ENCODE measurements at regions not wholly inside any gene's neighbourhood (a gene's known extent, or its start where the extent isn't known, plus 50 kb on each side); places are given as distances from the start of the nearest gene placed in this dataset.
"Not testable (repeated sequence)": the region's sequence is repeated elsewhere in the genome, so short reads cannot be mapped to it uniquely, and the experiment has no call there.

DNA sequence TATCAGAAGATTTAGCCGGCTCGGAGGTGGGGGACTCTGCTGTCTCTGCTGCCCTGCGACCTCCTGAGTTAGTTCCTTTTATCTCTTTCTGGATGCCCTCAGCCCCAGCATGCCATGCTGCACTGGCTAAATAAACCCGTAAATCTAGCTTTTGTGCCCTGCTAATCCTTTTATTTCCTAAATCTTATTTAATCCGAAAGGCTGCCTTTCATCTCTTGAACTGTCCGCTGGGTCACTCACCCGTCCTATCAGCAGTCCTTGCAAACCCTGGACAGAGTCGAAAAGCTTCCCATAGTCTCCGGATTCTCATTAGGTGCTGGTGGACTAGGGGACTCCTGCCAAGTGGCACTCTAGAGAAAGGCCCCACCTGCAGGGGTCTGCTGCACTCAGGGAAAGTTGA is 122.0 kb upstream of the APCDD1 start:
- no peak for DNase-seq (ENCODE audit: low read depth in 2 of 3, low spot score in 1 of 3)

DNA sequence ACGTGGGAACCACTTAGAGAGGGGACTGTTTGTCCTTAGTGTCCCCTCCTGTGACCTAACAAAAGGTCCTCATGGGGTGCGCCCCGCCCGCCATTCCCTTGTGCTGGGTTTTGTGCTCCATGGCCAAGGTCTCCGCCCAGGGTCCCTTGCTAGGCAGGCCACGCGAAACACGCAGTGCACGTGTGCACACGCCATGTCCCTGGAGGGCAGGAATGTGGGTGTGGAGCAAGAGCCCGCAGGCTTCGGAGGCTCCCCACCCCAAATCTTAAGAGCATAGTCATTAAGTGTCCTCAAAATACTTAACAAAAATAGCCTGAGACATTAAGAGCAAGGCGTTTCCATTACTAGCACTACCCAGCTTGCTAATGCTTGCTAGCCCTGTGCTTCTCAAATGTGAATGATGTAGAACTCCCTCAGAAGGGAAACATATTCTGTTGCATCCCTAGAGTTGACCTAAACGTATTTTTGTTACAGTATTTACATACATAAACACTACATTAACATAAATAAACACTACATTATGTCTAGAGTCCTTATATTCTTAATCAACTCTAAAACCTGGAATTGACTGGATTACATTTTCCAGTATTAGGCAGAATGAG is 117.6 kb upstream of the APCDD1 start:
- DNase-seq (ENCODE audit: low read depth in 2 of 3, low spot score in 1 of 3): no peak

DNA sequence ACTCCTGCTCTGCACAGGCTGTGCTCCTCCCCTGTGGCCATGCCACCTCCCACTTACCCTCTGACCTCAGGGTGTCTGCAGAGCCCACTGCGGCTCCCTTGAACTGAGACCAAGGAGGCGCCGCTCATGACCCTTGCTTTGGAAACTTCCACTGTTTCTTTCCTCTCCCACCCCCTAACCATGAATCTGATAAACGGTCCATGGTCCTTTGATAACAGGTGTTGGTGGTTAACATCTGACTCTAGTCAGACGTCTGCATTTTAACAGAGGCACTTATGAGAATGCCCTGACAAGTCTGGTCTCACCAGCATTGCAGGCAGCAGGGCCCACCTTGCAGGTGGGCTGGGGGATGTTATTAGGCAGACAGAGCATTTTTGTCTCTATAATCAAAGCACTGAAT is 113.6 kb upstream of the APCDD1 start:
- no peak for DNase-seq (ENCODE audit: low read depth in 2 of 3, low spot score in 1 of 3)

DNA sequence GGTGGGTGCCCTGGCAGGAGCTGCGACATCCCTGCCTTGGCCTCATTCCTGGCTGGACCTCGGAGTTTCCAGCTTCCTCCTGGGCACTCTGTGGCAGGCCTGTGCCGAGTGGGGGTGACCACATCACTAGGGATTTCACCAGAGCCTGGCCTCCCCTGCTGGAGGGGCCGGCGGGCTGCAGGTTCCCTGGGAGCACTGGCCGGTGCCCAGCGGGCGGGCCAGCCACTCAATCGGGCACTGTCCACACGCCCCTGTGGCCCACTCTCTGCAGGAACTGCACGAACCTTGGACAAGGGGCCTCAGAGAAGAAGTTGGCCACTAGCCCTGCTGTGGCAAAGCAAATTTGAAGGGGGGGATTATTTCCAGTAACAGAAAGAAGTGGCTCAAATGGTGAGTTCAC is 110.7 kb upstream of the APCDD1 start:
- no peak for DNase-seq (ENCODE audit: low read depth in 2 of 3, low spot score in 1 of 3)

DNA sequence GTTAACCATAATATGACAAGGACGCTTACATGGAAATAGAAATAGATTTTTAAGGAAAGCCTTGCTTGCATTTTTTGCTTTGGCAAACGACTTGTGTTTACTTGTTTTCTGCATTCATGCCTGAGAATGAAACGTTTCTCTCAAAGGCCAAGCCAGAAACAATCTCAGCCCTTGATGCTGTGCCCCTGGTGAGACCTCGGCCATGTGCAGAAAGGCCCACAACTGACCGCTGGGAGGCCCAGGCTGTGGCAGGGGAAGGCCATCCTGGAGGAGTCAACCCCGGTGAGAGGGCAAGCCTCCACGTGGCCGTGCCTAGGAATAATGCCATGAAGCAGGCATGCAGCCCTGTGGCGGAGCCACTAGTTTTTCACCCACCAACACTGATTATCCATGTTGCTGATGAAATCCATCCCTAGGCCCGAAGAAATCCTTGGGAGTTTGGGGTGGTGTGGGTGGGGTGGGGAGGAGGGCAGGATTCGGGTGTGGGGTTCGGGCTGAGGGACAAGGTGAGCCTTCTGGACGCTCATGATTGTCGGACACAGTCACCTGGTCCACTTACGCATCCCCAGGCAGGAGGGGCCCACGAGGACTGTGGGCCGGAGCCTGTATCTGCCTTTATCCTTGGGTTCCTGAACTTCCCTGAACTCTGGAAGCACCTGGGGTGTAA is 107.6 kb upstream of the APCDD1 start:
- DNase-seq (ENCODE audit: low read depth in 2 of 3, low spot score in 1 of 3): no peak

DNA sequence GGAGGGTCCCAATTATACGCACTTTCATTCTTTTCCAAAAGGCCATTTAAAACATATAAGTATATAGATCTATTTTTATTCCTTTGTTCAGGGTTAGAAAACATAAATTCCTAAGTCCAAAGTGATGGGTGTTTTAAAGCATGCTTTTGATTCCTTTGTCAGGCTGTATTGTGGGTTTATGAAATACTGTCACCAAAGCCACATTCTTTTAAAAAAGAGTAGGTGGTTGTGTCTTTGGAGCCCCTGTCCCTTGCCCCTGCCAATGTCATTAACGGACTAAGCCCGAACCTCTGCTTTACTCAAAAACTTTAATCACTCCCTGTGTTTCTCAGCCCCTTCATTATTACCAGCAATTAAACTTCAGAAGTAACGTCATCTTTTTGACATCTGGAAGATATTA is 104.9 kb upstream of the APCDD1 start:
- no peak for DNase-seq (ENCODE audit: low read depth in 2 of 3, low spot score in 1 of 3)

DNA sequence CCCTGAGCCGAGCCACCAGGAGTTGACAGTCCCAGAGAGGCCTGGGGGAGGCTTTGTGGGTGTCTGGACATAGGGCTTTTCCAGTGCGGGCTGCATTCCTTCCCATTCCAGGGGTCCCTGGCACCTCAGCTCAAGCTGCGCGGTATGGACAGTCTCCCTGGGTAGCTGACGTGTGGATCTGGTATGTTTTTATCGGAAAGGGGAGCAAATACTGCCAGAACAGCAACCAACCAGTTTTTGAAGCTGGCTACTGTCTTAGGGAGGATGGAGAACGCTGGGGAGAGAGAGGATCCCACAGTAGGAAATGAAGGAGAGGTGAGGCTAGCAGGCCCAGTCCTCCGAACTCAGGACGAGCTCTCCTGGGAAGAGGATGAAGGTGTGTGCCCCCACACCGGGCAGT is 103.8 kb upstream of the APCDD1 start:
- DNase-seq (ENCODE audit: low read depth in 2 of 3, low spot score in 1 of 3): no peak

DNA sequence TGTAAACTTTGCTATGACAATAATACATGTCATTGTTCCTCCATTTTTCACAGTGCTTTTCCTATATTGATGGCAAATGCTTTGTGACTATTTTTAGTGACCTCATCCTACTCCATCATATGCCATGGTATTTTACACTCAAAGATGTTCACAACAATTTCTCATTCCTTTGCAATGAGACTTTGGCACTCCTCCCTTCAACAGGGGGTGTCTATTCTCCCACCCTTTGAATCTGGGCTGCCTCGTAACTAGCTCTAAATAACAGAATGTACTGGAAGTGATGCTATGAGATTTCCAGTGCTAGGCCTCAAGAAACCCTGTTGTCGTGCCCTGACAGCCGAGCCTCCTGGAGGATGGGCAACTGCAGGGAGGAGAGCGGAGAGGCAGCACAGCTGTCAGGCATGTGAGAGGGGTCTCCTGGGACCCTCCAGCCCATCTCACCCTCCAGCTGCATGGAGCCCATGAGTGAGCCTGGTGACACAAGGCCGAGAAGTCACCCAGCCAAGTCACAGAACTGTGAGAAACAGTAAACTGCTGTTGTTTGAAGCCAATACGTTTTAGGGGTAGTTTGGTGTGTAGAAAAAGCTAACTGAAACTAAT is 103.1 kb upstream of the APCDD1 start:
- DNase-seq (ENCODE audit: low read depth in 2 of 3, low spot score in 1 of 3): no peak

DNA sequence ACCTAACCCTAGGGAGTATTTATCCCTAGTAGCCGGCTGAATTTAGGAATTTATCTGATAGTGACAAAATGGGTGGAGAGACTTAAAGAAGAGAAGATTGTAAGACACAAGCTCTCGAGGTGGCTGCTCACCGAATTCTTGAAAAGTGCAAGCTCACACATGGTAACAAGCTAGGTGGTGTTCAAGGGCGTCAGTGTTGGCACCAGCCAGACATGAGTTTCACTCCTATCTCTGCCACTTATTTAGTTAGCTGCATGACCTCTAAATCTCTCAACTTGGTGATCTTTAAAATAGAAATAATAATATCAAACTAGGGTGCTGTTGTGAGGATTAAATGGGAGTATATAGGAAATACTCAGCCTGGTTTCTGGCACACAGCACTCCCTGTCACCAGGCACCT is 102.6 kb upstream of the APCDD1 start:
- no peak for DNase-seq (ENCODE audit: low read depth in 2 of 3, low spot score in 1 of 3)

DNA sequence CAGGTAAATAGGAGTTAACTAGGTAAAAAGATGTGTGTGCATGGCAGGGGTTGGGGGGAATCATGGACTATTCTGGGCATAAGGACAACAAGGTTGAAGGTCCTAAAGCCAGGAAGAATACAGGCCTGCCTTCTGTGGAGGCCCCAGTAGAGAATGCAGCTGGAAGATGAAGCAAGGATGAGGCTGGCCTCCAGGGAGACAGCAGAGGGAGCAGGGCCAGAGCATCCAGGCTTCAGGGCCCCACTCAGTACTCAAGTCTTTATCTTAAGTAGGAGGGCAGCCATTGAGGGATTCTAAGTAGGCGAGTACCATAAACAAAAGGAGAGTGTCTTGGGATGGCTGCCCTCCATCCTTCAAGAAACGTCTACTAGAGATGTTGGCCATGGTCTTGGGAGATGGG is 101.8 kb upstream of the APCDD1 start:
- no peak for DNase-seq (ENCODE audit: low read depth in 2 of 3, low spot score in 1 of 3)

DNA sequence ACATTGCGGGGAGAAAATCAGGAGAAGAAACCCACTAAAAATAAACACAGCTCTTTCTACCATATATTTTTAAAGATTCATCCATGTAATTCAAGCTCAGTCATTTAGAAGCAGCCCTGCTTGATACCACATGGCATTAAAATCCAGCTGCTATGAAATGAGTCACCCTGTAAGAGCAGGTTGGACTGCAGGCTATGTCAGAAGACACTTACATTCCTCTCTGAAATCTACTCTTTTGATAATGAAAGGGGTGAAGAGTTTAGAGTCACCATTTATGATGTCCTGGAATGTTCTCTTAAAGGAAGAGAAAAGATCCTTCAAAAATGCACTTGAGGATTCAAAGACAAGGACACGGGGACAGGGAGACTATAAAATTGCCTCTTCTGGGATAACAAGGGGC is 100.6 kb upstream of the APCDD1 start:
- no peak for DNase-seq (ENCODE audit: low read depth in 2 of 3, low spot score in 1 of 3)

DNA sequence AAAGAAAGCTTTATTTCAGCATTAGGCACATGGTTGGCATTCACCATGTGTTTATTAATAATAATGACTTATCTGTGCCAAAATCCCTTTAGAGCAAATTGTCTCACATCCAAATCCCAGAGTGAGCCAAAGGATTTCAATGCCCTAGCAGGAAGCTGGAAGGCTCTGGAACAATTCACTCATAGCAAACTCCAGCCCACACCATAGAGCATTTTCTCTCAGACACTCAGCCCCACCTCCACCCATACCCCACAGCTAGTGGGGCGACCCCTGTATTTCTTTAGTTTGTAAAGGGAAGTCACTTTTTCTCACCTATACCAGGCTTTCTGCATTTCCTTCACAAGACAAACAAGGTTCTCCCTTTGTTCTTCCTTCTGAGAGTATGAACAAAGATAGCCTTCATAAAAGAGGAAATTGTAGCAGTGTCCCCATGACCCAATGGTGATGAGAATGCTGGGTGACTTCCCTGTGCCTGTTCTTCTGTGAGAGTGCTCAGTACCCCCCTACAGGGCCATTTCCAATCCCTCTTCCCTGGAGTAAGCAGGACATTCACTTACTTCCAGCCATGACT is 100.1 kb upstream of the APCDD1 start:
- DNase-seq (ENCODE audit: low read depth in 2 of 3, low spot score in 1 of 3): no peak

DNA sequence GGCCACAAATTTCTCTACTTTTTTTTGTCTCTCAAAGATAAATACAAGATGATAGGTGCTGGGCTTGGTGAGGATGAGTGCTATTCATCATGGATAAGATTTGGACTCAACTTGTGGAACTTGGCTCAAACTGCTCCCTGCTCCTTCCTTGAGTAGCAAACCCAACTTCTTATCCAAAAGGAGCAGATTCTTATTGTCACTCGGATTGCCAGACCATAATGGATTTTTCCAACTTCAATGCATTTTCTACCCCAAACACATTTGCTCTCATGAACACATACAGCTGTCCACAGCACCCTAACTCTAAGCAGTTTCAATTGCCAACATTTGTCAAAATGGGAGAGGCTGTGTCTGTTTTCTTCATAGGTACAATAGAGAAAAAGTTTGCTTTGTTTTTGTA is 99.5 kb upstream of the APCDD1 start:
- DNase-seq (ENCODE audit: low read depth in 2 of 3, low spot score in 1 of 3): no peak

DNA sequence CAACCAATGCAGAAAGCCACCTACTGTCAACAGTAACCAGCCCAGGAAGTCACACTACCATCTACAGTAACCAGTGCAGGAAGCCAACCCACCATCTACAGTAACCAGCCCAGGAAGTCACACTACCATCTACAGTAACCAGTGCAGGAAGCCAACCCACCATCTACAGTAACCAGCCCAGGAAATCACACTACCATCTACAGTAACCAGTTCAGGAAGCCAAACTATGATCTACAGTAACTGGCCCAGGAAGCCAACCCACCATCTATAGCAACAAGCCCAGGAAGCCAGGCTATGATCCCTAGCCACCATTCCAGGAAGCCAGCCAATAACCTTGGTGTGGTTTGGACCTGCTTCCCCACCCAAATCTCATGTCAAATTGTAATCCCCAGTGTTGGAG is 97.4 kb upstream of the APCDD1 start:
- DNase-seq (ENCODE audit: low read depth in 2 of 3, low spot score in 1 of 3): not testable (repeated sequence)

DNA sequence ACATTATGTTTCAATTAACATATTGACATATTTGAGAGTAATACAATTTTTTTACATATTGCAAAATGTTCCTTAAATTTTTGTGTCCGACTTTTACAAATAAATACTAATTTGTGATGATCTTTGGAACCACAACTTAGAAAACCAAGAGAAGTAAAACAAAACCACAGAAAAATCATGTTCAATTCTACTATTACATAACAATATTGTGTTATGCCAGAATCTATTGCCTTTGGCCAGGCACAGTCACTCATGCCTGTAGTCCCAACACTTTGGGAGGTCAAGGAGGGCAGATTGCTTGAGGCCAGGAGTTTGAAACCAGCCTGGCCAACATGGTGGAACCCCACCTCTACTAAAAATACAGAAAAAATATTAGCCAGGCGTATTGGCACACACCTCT is 92.8 kb upstream of the APCDD1 start:
- DNase-seq (ENCODE audit: low read depth in 2 of 3, low spot score in 1 of 3): no peak

DNA sequence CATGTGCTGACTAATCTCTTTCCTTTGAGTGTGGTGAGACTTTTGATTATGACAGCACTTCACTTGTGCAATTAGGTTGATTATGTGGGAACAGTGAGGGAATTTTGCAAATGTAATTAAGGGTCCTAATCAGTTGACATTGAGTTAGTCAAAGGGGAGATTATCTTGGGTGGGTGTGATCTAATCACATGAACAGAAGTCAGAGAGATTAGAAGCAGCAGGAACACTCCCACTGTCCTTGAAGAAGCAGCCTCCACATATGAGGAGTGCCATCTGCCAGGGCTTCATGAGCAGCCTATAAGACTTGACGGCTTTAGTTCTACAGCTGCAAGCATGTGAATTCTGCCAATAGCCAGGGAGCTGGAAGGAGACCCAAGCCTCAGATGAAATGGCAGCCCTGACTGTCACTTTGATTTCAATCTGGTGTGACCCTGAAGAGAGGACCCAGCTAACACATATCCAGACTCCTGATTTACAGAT is 89.4 kb upstream of the APCDD1 start:
- no peak for DNase-seq (ENCODE audit: low read depth in 2 of 3, low spot score in 1 of 3)

DNA sequence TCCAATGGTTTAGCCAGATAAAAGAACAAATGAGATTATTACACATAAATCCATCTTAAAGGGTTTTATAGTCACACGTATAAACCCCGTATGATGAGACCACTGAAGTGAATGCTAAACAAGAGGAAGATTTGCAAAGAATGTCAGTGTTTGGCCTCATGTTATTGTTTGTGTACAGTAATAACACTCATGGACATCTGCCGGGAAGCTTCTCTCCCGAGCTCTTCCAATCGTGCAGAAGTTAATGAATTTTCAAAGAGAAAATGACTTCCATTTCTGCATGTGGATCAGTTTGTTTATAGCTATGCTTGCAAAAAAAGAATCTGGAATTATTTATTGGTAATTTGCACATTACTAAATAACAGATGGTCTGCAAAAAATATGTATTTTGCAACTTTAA is 88.5 kb upstream of the APCDD1 start:
- DNase-seq (ENCODE audit: low read depth in 2 of 3, low spot score in 1 of 3): no peak

DNA sequence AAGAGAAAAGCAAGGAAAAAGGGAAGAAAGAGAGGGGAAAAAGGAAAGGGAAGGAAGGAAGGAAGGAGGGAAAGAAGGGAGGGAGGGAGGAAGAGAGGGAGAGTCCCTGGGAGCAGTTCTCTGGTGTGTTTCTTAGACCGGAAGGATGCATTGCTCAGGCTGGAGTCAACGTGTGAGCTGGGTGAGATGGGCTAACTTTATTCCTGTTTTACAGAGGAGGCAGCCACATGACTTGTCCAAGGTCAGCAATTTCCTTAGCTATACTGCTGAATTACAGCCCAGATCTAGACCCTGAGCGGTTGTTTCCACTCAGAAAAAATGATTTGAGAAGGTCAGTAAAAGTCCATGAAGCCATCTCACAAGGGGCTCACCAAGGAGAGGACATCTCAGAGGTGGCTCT is 86.6 kb upstream of the APCDD1 start:
- no peak for DNase-seq (ENCODE audit: low read depth in 2 of 3, low spot score in 1 of 3)

DNA sequence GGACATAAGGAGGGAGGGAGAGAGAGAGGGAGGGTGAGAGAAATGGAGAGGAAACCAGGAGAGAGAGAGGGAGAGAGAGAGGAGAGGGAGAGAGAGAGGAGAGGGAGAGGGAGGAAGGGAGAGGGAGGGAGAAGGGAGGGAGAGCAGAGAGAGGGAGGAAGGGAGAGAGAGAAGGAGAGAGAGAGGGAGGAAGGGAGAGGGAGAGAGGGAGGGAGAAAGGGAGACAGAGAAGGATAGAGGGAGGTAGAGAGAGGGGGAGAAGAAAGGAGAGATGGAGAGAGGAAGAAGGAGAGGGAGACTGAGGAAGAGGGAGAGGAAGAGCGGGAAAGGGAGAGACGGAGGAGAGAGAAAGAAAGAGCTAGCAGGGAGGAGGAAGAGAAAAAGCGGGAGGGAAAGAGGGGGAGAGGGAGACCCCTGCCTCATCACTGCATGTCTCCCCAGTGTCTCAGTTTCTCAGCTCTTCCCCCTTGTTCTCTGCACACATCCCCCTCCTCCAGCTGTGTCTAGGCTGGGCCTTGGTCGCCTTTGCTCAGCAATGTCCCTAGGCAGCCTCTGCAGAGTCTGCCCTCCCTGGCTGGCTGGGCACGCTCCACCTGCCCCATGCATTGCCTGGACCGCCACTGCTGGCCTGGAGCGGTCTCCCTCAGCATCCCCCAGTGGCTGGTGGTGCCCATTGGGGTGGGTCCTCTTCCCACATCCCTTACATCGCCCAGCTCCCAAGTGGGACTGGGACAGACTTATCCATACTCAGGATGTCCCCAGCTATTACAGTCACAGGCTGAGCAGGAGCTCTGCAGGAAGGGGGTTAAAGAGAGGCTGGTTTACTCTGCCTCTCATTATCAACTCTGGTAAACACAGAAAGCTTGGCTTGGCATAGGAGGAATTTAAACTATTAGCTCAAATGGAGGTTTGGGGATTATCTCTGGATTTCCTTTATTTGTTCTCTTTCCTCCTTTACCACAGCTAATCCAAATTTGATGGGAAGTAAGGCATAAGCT is 85.7 kb upstream of the APCDD1 start:
- no peak for DNase-seq (ENCODE audit: low read depth in 2 of 3, low spot score in 1 of 3)

DNA sequence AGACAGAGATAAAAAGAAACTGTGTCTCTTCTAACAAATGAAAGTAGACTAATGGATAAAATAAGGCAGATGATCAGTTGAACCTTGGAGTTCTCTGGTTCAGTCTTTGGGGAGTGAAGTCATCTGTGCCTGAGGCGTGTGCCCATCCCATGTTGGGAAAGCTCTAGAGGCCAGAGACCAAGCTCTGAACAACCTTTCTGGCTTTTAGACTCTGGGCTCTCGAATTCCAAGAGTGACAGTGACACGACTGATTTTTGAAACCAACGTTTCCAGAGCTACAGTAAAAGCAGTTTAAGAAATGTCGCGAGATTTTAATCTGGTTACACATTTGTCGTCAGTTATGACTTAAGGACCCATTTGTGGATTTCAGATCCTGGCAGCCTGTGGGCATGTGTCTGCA is 83.7 kb upstream of the APCDD1 start:
- no peak for DNase-seq (ENCODE audit: low read depth in 2 of 3, low spot score in 1 of 3)

DNA sequence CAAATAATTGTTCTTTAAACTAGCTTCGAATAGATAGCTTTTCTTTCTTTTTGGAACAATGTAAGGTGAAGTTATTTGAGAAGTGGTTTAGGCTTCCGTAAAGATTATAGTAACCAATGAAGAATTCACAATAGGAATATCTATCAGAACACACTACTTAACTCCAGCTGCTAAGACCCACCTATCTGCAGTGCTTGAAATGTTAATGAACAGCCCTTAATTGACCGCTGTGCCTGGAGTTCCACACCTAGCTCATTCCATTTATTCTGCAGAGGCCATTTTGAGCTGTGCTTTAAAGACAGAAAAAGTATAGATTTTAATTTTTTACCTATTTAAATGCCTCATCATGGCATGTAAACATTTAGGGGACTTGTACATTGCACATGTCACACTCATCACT is 83.3 kb upstream of the APCDD1 start:
- DNase-seq (ENCODE audit: low read depth in 2 of 3, low spot score in 1 of 3): no peak
